DOHH2 (cell line): ENCODE measurements at regions not wholly inside any gene's neighbourhood (a gene's known extent, or its start where the extent isn't known, plus 50 kb on each side); places are given as distances from the start of the nearest gene placed in this dataset.

Source experiments
- H3F3A ChIP-seq: fragments of 200-600 bp; sonication (generic), shearing (Covaris generic); 2 replicates; pipeline ENCODE4 v1.6.0; 2016; ENCODE audit warnings: antibody characterized with exemption, mild to moderate bottlenecking; ENCODE audit not compliant: control insufficient read depth, insufficient read depth
- H3K27ac ChIP-seq: fragments of 200-600 bp; sonication (generic); 2 replicates; pipeline ENCODE4 v1.5.1; 2014; ENCODE audit warnings: low read depth, mild to moderate bottlenecking, low read length, moderate library complexity
- H3K27me3 ChIP-seq: fragments of 200-600 bp; sonication (generic); 2 replicates; pipeline ENCODE4 v1.6.1; 2014; ENCODE audit warnings: mild to moderate bottlenecking, low read length, mixed read lengths; ENCODE audit not compliant: control insufficient read depth
- H3K36me3 ChIP-seq: fragments of 200-600 bp; sonication (generic); 2 replicates; pipeline ENCODE4 v1.6.1; 2014; ENCODE audit warnings: mild to moderate bottlenecking, low read length, moderate library complexity, mixed read lengths; ENCODE audit not compliant: control insufficient read depth
- H3K4me1 ChIP-seq: fragments of 200-600 bp; sonication (generic); 2 replicates; pipeline ENCODE4 v1.6.1; 2014; ENCODE audit warnings: mild to moderate bottlenecking, low read length, mixed read lengths; ENCODE audit not compliant: control insufficient read depth
- H3K4me2 ChIP-seq: fragments of 200-600 bp; sonication (generic); 2 replicates; pipeline ENCODE4 v1.6.0; 2014; ENCODE audit warnings: mild to moderate bottlenecking, low read length, moderate library complexity
- H3K4me3 ChIP-seq: fragments of 200-600 bp; sonication (generic); 2 replicates; pipeline ENCODE4 v1.5.1; 2014; ENCODE audit warnings: mild to moderate bottlenecking, low read length, mixed read lengths
- H3K79me2 ChIP-seq: fragments of 200-600 bp; sonication (generic); 2 replicates; pipeline ENCODE4 v1.6.1; 2014; ENCODE audit warnings: mild to moderate bottlenecking, low read length, mixed read lengths; ENCODE audit not compliant: control insufficient read depth
- H3K9me2 ChIP-seq: fragments of 200-600 bp; sonication (generic); replicated peaks from 2 replicates; pipeline ENCODE4 v1.6.1; 2014; ENCODE audit warnings: mild to moderate bottlenecking, low read length, mixed read lengths; ENCODE audit not compliant: control insufficient read depth
- H3K9me3 ChIP-seq: fragments of 200-600 bp; sonication (generic); 2 replicates; pipeline ENCODE4 v1.6.1; 2014; ENCODE audit warnings: antibody characterized with exemption, low read length, mixed read lengths; ENCODE audit not compliant: control insufficient read depth, insufficient read depth
- H4K20me1 ChIP-seq: fragments of 200-600 bp; sonication (generic); 2 replicates; pipeline ENCODE4 v1.6.0; 2014; ENCODE audit warnings: low read depth, mild to moderate bottlenecking, antibody characterized with exemption, low read length, moderate library complexity; ENCODE audit not compliant: control insufficient read depth, insufficient read depth
- EZH2phosphoT487 ChIP-seq: fragments of 200-600 bp; sonication (generic); IDR thresholded peaks from 2 replicates; pipeline ENCODE4 v1.6.1; 2017; ENCODE audit warnings: borderline replicate concordance, mild to moderate bottlenecking, antibody characterized with exemption, low read length, moderate library complexity, mixed read lengths
- TF ChIP-seq, protein P1 (sequence below): fragments of 200-600 bp; sonication (generic); IDR thresholded peaks from one replicate; pipeline ENCODE4 v1.5.1; 2014; ENCODE audit warnings: antibody characterized with exemption, mild to moderate bottlenecking, low read depth, low read length; ENCODE audit not compliant: poor library complexity, severe bottlenecking

DNA sequence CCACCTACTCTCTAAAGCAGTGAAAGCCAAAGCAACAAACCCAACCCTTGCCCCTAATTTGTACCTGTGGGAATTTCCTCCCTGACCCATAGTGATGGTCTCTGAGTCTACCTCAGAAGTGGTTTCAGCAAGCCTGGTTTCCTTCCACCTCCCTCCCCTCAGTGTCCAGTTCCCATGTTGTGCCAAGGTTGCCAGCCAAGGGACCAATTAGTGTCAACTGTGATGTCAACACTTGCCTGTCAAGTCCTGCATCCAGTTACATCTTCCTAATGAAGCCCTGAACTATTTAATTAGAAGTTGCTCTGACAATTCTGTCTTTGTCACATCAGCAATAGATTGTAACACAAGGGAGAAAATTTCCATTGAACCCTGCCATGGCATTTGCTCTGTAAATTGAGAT lies 194.4 kb upstream of the CCDC196 start:
- TF ChIP-seq, protein P1, sequence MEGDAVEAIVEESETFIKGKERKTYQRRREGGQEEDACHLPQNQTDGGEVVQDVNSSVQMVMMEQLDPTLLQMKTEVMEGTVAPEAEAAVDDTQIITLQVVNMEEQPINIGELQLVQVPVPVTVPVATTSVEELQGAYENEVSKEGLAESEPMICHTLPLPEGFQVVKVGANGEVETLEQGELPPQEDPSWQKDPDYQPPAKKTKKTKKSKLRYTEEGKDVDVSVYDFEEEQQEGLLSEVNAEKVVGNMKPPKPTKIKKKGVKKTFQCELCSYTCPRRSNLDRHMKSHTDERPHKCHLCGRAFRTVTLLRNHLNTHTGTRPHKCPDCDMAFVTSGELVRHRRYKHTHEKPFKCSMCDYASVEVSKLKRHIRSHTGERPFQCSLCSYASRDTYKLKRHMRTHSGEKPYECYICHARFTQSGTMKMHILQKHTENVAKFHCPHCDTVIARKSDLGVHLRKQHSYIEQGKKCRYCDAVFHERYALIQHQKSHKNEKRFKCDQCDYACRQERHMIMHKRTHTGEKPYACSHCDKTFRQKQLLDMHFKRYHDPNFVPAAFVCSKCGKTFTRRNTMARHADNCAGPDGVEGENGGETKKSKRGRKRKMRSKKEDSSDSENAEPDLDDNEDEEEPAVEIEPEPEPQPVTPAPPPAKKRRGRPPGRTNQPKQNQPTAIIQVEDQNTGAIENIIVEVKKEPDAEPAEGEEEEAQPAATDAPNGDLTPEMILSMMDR, result no peak
- TF ChIP-seq EZH2phosphoT487, result no peak
- H3K9me2 ChIP-seq, result no peaks in the 10 kb centered on the region
- H3K4me2 ChIP-seq, result no peak overlapping the region
- no peaks in the 10 kb centered on the region for H3K36me3 ChIP-seq
- no peak overlapping the region for H3K27ac ChIP-seq
- no peaks in the 10 kb centered on the region for H3F3A ChIP-seq
- no peaks in the 10 kb centered on the region for H3K9me3 ChIP-seq
- no peaks in the 10 kb centered on the region for H3K79me2 ChIP-seq
- H3K4me1 ChIP-seq, result no peaks in the 10 kb centered on the region
- H3K27me3 ChIP-seq, result no peaks in the 10 kb centered on the region
- H4K20me1 ChIP-seq, result no peaks in the 10 kb centered on the region
- no peak overlapping the region for H3K4me3 ChIP-seq

DNA sequence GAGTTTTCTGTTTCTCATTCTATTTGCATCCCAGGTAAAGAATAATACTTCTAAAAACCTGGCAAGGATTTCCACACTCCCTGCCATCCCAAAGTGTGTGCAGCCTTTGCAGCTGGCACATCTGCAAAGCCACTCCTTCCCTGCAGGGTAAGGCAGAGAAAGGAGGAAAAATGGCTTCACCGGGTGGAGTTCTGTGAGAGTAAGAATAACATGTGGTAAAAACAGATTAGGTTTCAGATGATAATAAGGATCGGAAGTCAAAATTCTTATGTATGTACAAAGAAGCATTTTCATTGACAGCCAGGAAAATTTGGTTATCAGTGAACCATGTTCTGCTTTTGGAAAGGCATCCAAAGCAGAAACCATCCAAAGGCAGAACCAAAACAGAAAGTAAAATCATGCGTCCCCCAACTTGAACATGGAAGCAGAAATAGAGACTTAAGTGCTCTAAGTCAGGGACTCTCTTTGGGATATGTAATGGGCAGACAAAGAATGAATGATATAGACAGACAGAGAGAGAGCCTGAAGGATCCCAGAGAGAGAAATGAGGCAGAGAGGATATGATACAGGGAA lies 192.6 kb upstream of the CCDC196 start:
- Histone ChIP-seq H3K4me1 (no peaks in the 10 kb centered on the region), H3K4me3 (no peak overlapping the region), H3K4me2 (no peak overlapping the region), H3K36me3 (no peaks in the 10 kb centered on the region), H3K9me2 (no peaks in the 10 kb centered on the region), H3K9me3 (no peaks in the 10 kb centered on the region), H3K27me3 (no peaks in the 10 kb centered on the region), H3K27ac (no peak overlapping the region), H4K20me1 (no peaks in the 10 kb centered on the region), H3F3A (no peaks in the 10 kb centered on the region), H3K79me2 (no peaks in the 10 kb centered on the region)
- TF ChIP-seq EZH2phosphoT487, result no peak
- TF ChIP-seq, protein P1, result no peak

DNA sequence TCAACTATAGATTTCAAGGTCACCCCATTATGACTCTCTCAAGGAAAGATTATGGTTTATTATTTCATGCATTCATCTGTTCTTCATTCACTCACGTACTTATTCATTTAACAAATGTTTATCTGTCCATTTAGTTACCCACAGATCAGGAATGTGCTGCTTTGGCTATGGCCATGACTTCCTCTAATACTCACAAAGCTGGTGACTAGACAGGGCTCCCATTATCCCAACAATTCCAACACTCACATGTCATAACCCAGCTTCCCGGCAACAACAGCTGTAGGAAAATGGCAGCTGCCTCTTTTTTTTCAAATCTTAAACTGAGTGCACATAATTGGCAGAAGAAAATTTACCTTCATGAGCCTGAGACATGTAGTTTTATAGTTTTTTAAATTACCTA lies 190.8 kb upstream of the CCDC196 start:
- H3K4me3 ChIP-seq, result no peak overlapping the region
- no peak overlapping the region for H3K4me2 ChIP-seq
- H3F3A ChIP-seq, result no peaks in the 10 kb centered on the region
- no peaks in the 10 kb centered on the region for H3K4me1 ChIP-seq
- H3K27ac ChIP-seq, result no peak overlapping the region
- H3K9me3 ChIP-seq, result no peaks in the 10 kb centered on the region
- no peak for TF ChIP-seq EZH2phosphoT487
- TF ChIP-seq, protein P1, result no peak
- no peaks in the 10 kb centered on the region for H4K20me1 ChIP-seq
- H3K9me2 ChIP-seq, result no peaks in the 10 kb centered on the region
- no peaks in the 10 kb centered on the region for H3K79me2 ChIP-seq
- no peaks in the 10 kb centered on the region for H3K27me3 ChIP-seq
- H3K36me3 ChIP-seq, result no peaks in the 10 kb centered on the region

DNA sequence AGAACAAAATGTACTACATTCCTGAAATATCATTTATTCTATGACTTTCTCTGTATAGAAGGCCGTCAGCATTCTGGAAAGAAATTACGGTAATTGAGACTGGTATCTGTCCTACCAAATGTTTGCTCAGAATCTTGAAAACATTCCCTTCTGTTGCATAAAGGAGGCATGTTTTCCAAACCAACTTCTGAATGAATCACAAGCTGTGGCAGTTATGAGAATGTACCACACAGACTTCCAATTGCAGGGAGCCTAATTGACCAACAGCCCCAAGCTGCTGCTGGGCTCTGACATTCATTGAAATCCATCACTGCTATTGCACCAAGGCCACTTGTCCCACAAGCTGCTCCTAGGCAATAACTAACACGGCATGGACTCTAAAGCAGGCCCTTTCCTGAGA lies 185.3 kb upstream of the CCDC196 start:
- TF ChIP-seq, protein P1, result no peak
- TF ChIP-seq EZH2phosphoT487, result no peak
- Histone ChIP-seq H3K9me2 (no peaks in the 10 kb centered on the region), H3K4me1 (no peaks in the 10 kb centered on the region), H3K36me3 (no peaks in the 10 kb centered on the region), H3K9me3 (no peaks in the 10 kb centered on the region), H3K27ac (no peak overlapping the region), H3F3A (no peaks in the 10 kb centered on the region), H3K79me2 (no peaks in the 10 kb centered on the region), H3K4me2 (no peak overlapping the region), H3K4me3 (no peak overlapping the region), H3K27me3 (no peaks in the 10 kb centered on the region; the same call in 1 of the 2 replicates), H4K20me1 (no peaks in the 10 kb centered on the region)
